OCI-LY1 (cell line): ENCODE measurements at regions not wholly inside any gene's neighbourhood (a gene's known extent, or its start where the extent isn't known, plus 50 kb on each side); places are given as distances from the start of the nearest gene placed in this dataset.

ENCODE experiments used
- H2AFZ ChIP-seq: fragments of 200-600 bp; sonication (generic), shearing (Covaris generic); 2 replicates; pipeline ENCODE4 v1.6.0; 2014; ENCODE audit warnings: antibody characterized with exemption, mild to moderate bottlenecking, low read length
- H3F3A ChIP-seq: fragments of 200-600 bp; sonication (generic), shearing (Covaris generic); 2 replicates; pipeline ENCODE4 v1.6.0; 2014; ENCODE audit warnings: mild to moderate bottlenecking, antibody characterized with exemption, low read length, moderate library complexity; ENCODE audit not compliant: insufficient read depth
- H3K27ac ChIP-seq: fragments of 200-600 bp; sonication (generic); 2 replicates; pipeline ENCODE4 v1.5.1; 2014; ENCODE audit warnings: low read length, mixed run types, mild to moderate bottlenecking, low read depth; ENCODE audit not compliant: poor library complexity, severe bottlenecking
- H3K27me3 ChIP-seq: fragments of 200-600 bp; sonication (generic); 2 replicates; pipeline ENCODE4 v1.6.0; 2014; ENCODE audit warnings: antibody characterized with exemption, mild to moderate bottlenecking, low read length, moderate library complexity; ENCODE audit not compliant: insufficient read depth
- H3K36me3 ChIP-seq: fragments of 200-600 bp; sonication (generic); 2 replicates; pipeline ENCODE4 v1.6.1; 2014; ENCODE audit warnings: mild to moderate bottlenecking, antibody characterized with exemption, low read length, moderate library complexity, mixed read lengths; ENCODE audit not compliant: insufficient read depth
- H3K4me1 ChIP-seq: fragments of 200-600 bp; sonication (generic); 2 replicates; pipeline ENCODE4 v1.5.1; 2014; ENCODE audit warnings: mild to moderate bottlenecking, low read length, moderate library complexity; ENCODE audit not compliant: insufficient read depth, severe bottlenecking
- H3K4me2 ChIP-seq: fragments of 200-600 bp; sonication (generic), shearing (Covaris generic); 2 replicates; pipeline ENCODE4 v1.6.1; 2014; ENCODE audit warnings: low read length
- H3K4me3 ChIP-seq: fragments of 200-600 bp; sonication (generic); 2 replicates; pipeline ENCODE4 v1.5.1; 2014; ENCODE audit warnings: low read length, low read depth, mild to moderate bottlenecking, mixed read lengths; ENCODE audit not compliant: poor library complexity, severe bottlenecking
- H3K79me2 ChIP-seq: fragments of 200-600 bp; shearing (Covaris generic); 2 replicates; pipeline ENCODE4 v1.6.1; 2016; ENCODE audit warnings: mixed run types, low read length, mixed read lengths; ENCODE audit not compliant: insufficient read depth
- H3K9ac ChIP-seq: fragments of 200-600 bp; sonication (generic), shearing (Covaris generic); 2 replicates; pipeline ENCODE4 v1.6.1; 2014; ENCODE audit warnings: mild to moderate bottlenecking, low read length, mixed read lengths
- H3K9me2 ChIP-seq: fragments of 200-600 bp; sonication (generic), shearing (Covaris generic); 2 replicates; pipeline ENCODE4 v1.6.1; 2014; ENCODE audit warnings: low read depth, mild to moderate bottlenecking, low read length, mixed read lengths
- H3K9me3 ChIP-seq: fragments of 200-600 bp; shearing (Covaris generic); 2 replicates; pipeline ENCODE4 v1.6.1; 2014; ENCODE audit warnings: low read length, mixed read lengths
- H4K20me1 ChIP-seq: fragments of 200-600 bp; sonication (generic), shearing (Covaris generic); 2 replicates; pipeline ENCODE4 v1.6.0; 2016; ENCODE audit warnings: mild to moderate bottlenecking, low read length; ENCODE audit not compliant: insufficient read depth
- EZH2 ChIP-seq: fragments of 200-600 bp; sonication (generic), shearing (Covaris generic); IDR thresholded peaks from 2 replicates; pipeline ENCODE4 v1.8.0; 2017; ENCODE audit warnings: borderline replicate concordance, mixed run types, mild to moderate bottlenecking, antibody characterized with exemption, low read length, moderate library complexity, mixed read lengths
- TF ChIP-seq, protein P1 (sequence below): fragments of 200-600 bp; sonication (generic), shearing (Covaris generic); IDR thresholded peaks from 2 replicates; pipeline ENCODE4 v1.5.1; 2017; ENCODE audit warnings: mild to moderate bottlenecking, antibody characterized with exemption, low read length, moderate library complexity, mixed read lengths

DNA sequence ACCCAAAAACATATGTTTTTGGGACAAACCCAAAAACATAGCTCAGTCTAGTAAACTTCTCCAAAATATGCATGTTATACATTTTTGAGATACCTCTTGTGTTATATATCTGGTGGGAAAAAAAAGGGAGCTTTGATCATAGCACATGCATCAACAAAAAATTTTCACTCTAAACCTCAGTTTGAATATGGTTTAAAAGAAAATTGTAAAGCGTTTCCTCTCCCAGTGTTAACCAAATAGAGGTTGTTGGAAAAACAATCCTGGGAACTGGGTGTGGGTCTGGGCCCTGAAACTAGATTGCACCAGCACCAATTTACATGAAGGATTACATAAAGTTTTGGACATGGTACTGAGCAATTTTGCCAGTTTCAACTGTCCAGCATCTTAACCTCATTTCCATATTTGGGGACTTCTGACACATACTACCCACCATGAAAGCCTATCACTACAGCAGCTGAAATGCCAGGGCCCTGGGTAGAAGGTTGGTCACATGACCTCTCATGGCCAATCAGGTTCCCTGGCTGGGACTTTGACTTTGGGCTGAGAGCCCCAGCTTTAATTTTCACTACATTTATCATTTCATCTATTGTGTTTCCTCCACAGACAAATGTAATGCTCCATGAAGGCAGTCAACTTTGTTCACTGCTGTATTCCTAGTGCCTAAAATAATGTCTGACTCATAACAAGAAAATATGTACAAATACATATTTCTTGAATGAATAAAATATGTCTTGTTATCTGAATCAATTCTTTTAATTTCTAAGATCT, 150.7 kb downstream of the SETD4 start:
- H3K27ac ChIP-seq = no peak overlapping the region
- no peaks in the 10 kb centered on the region for H3K9me3 ChIP-seq
- no peak for TF ChIP-seq EZH2
- TF ChIP-seq, protein P1, sequence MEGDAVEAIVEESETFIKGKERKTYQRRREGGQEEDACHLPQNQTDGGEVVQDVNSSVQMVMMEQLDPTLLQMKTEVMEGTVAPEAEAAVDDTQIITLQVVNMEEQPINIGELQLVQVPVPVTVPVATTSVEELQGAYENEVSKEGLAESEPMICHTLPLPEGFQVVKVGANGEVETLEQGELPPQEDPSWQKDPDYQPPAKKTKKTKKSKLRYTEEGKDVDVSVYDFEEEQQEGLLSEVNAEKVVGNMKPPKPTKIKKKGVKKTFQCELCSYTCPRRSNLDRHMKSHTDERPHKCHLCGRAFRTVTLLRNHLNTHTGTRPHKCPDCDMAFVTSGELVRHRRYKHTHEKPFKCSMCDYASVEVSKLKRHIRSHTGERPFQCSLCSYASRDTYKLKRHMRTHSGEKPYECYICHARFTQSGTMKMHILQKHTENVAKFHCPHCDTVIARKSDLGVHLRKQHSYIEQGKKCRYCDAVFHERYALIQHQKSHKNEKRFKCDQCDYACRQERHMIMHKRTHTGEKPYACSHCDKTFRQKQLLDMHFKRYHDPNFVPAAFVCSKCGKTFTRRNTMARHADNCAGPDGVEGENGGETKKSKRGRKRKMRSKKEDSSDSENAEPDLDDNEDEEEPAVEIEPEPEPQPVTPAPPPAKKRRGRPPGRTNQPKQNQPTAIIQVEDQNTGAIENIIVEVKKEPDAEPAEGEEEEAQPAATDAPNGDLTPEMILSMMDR = no peak
- no peak overlapping the region for H3K4me2 ChIP-seq
- H3K79me2 ChIP-seq = no peaks in the 10 kb centered on the region
- no peak overlapping the region for H3K4me3 ChIP-seq
- no peaks in the 10 kb centered on the region for H3K4me1 ChIP-seq
- H3F3A ChIP-seq = no peaks in the 10 kb centered on the region
- H3K9ac ChIP-seq = no peak overlapping the region
- no peaks in the 10 kb centered on the region for H3K27me3 ChIP-seq
- H3K9me2 ChIP-seq = no peaks in the 10 kb centered on the region
- H3K36me3 ChIP-seq = no peaks in the 10 kb centered on the region
- no peak overlapping the region for H2AFZ ChIP-seq
- H4K20me1 ChIP-seq = no peaks in the 10 kb centered on the region

DNA sequence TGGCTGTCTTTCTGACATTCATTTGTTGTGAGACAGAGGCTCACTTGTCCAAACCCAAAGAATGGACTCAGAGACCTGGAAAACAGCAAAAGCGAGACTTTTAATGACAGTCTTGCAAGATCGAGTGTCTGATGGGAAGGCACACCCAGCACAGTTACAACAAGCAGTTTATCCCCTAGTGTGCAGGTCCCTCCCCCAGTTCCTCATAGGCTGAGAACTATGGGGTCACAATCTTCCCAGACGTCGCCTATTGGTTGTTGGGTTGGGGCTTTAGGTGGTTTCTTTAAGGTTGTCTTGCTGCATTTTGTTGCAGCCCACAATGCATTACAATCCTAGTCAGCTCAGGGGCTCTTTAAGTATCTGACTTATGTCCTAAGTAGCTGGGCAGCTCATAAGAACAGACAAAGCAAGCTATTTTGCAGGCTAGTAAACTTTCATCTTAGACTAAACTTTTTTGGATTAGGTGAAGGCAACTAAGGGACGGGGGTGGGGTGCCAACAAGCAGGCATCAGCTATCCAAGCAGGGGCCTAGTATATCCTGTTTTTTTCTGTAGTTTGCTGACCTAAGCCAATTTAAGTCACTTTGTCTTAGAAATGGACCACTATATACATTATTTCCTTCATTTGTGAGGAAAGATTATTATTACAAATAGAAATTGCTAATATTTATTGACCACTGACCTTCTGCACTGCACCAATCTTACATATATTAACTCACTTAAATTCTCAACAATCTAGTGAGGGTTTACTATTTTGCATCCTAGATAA, 151.8 kb downstream of the SETD4 start:
- Histone ChIP-seq H3K9ac (no peak overlapping the region), H2AFZ (no peak overlapping the region), H3K9me3 (no peaks in the 10 kb centered on the region), H3K4me3 (no peak overlapping the region), H3K4me2 (no peak overlapping the region), H3F3A (no peaks in the 10 kb centered on the region), H3K36me3 (no peaks in the 10 kb centered on the region), H3K27me3 (no peaks in the 10 kb centered on the region), H3K79me2 (no peaks in the 10 kb centered on the region), H3K4me1 (no peaks in the 10 kb centered on the region), H4K20me1 (no peaks in the 10 kb centered on the region), H3K9me2 (no peaks in the 10 kb centered on the region), H3K27ac (no peak overlapping the region)
- no peak for TF ChIP-seq EZH2
- TF ChIP-seq, protein P1 = no peak

DNA sequence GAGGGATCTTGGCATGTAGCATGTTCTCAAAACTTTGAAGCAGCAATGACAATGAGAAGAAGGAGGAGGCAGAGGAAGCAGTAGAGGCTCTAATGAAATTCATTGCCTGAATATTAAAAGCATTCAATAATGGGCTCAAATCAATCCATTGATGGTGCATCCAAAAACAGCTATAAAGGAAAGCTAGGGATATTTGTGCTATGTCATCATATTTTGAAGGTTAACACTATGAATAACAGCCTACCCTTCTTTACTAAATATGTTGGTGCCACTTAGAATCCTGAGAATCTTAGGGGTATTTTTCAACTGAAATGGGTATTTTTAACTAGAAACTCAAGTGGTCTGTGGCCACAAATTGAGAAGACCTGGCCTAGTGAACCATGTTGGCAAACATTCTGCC, 153.7 kb downstream of the SETD4 start:
- no peak overlapping the region for H3K4me2 ChIP-seq
- no peaks in the 10 kb centered on the region for H3K9me2 ChIP-seq
- H3K36me3 ChIP-seq = no peaks in the 10 kb centered on the region
- H3K27ac ChIP-seq = no peak overlapping the region
- H3K9me3 ChIP-seq = no peaks in the 10 kb centered on the region
- no peaks in the 10 kb centered on the region for H3K4me1 ChIP-seq
- H3K4me3 ChIP-seq = no peak overlapping the region
- TF ChIP-seq EZH2 = no peak
- TF ChIP-seq, protein P1 = no peak
- H3F3A ChIP-seq = no peaks in the 10 kb centered on the region
- no peaks in the 10 kb centered on the region for H3K27me3 ChIP-seq
- H2AFZ ChIP-seq = no peak overlapping the region
- H4K20me1 ChIP-seq = no peaks in the 10 kb centered on the region
- H3K79me2 ChIP-seq = no peaks in the 10 kb centered on the region
- no peak overlapping the region for H3K9ac ChIP-seq
